Lung (tissue), 11 donors: ENCODE measurements at regions not wholly inside any gene's neighbourhood (a gene's known extent, or its start where the extent isn't known, plus 50 kb on each side); places are given as distances from the start of the nearest gene placed in this dataset.

Experiments
- ATAC-seq: fragments of 200-7000 bp; cut with Tn5 transposase; one replicate; pipeline ENCODE4 v1.9.1; 2020; ENCODE audit warnings: moderate number of reproducible peaks; ENCODE audit not compliant: insufficient read depth, low FRiP score
- DNase-seq, 3 donors: peaks; one replicate each; pipeline ENCODE4 v3.0.0-alpha.2; 2013 to 2017
- H3K27ac ChIP-seq, 2 donors: one replicate each; pipeline ENCODE4 v1.5.1; 2013; ENCODE audit warnings: mild to moderate bottlenecking in 2 of 2, moderate library complexity in 2 of 2, control low read depth in 1 of 2, inconsistent platforms in 1 of 2, low read depth in 1 of 2, low read length in 1 of 2
- H3K27me3 ChIP-seq, 3 donors: one replicate each; pipeline ENCODE4 v1.5.1; 2013; ENCODE audit warnings: low read length in 2 of 3; ENCODE audit not compliant: control insufficient read depth in 3 of 3, insufficient read depth in 3 of 3
- H3K36me3 ChIP-seq, 4 donors: one replicate each; pipeline ENCODE4 v1.5.1; 2013; ENCODE audit warnings: low read length in 4 of 4, mild to moderate bottlenecking in 1 of 4, moderate library complexity in 1 of 4; ENCODE audit not compliant: control insufficient read depth in 4 of 4, insufficient read depth in 4 of 4
- H3K4me1 ChIP-seq, 5 donors: one replicate each; pipeline ENCODE4 v1.5.1; 2013; ENCODE audit warnings: low read length in 5 of 5, mild to moderate bottlenecking in 2 of 5, moderate library complexity in 1 of 5; ENCODE audit not compliant: control insufficient read depth in 5 of 5, insufficient read depth in 5 of 5
- H3K4me3 ChIP-seq: one replicate; pipeline ENCODE4 v1.5.1; 2013; ENCODE audit warnings: mild to moderate bottlenecking, control low read depth, moderate library complexity
- H3K9ac ChIP-seq, 2 donors: one replicate each; pipeline ENCODE4 v1.5.1; 2013; ENCODE audit warnings: low read length in 2 of 2, control low read depth in 1 of 2; ENCODE audit not compliant: insufficient read depth in 1 of 2
- H3K9me3 ChIP-seq, 4 donors: one replicate each; pipeline ENCODE4 v1.5.1; 2013; ENCODE audit warnings: low read length in 3 of 4, mild to moderate bottlenecking in 1 of 4, moderate library complexity in 1 of 4; ENCODE audit not compliant: control insufficient read depth in 4 of 4, insufficient read depth in 3 of 4
- CTCF ChIP-seq: IDR thresholded peaks from 2 replicates; pipeline ENCODE4 v1.5.1; 2012; ENCODE audit warnings: mild to moderate bottlenecking; ENCODE audit errors: control extremely low read depth, extremely low read depth
- whole genome bisulfite sequencing, 2 donors: extraction: QIAGEN DNeasy Blood & Tissue Kit; methylation state at CpG; one replicate each; pipeline ENCODE4 v1.1.7; 2013; 5-methylcytosine and 5-hydroxymethylcytosine counted together
- donor health status: control.
- donor health status: control.
- donor health status: Bipolar disorder and iron deficiency.
- donor health status: healthy.
- donor health status: DM: yes; HTN: yes; CAD: no.

- no peak for ATAC-seq
- no peak for DNase-seq
Measured at GRCh38 chr20:20820785-20821483, 108.5 kb upstream of the RALGAPA2 start.

GRCh38 chr20:20820104-20820503, 107.7 kb upstream of the RALGAPA2 start:
- H3K4me1 ChIP-seq = peaks cover 0 to 12% (median 4%) of the 10 kb centered on the region in 5 donors
- no peaks in the 10 kb centered on the region for H3K36me3 ChIP-seq
- H3K4me3 ChIP-seq = no peak overlapping the region
- peaks cover 0 to 3% (median 0%) of the 10 kb centered on the region in 4 donors for H3K9me3 ChIP-seq
- WGBS, 2 donors = 65 to 83% methylated on average over 10 of the region's 10 CpGs
- H3K9ac ChIP-seq = no peak overlapping the region
- DNase-seq (peak in 1 of 3 donors; percentile 18), ATAC-seq (no peak)
- H3K27ac ChIP-seq = no peak overlapping the region
- TF ChIP-seq CTCF = no peak
- no peaks in the 10 kb centered on the region for H3K27me3 ChIP-seq

More at GRCh38 chr20:20820785-20821483, 108.5 kb upstream of the RALGAPA2 start:
- Histone ChIP-seq H3K27ac (no peak overlapping the region), H3K36me3 (no peaks in the 10 kb centered on the region), H3K4me3 (no peak overlapping the region), H3K9me3 (peaks cover 0 to 3% (median 0%) of the 10 kb centered on the region in 4 donors), H3K4me1 (peaks cover 0 to 14% (median 4%) of the 10 kb centered on the region in 5 donors), H3K27me3 (no peaks in the 10 kb centered on the region), H3K9ac (no peak overlapping the region)
- 61 to 63% methylated on average over 9 of the region's 9 CpGs for WGBS, 2 donors
- no peak for TF ChIP-seq CTCF

- Histone ChIP-seq H3K9me3 (no peaks in the 10 kb centered on the region), H3K4me1 (peaks cover 0 to 16% (median 0%) of the 10 kb centered on the region in 5 donors), H3K36me3 (no peaks in the 10 kb centered on the region), H3K4me3 (no peak overlapping the region), H3K27ac (no peak overlapping the region), H3K9ac (no peak overlapping the region), H3K27me3 (no peaks in the 10 kb centered on the region)
- TF ChIP-seq CTCF = no peak
- DNase-seq = peak in 2 of 3 donors; percentile 31 to 73
- 73 to 82% methylated on average over 4 of the region's 4 CpGs for WGBS, 2 donors
- ATAC-seq = no peak
Measured at GRCh38 chr20:20816969-20817755, 104.7 kb upstream of the RALGAPA2 start.
